Astrocyte of the cerebellum (primary cell): ENCODE measurements at regions not wholly inside any gene's neighbourhood (a gene's known extent, or its start where the extent isn't known, plus 50 kb on each side); places are given as distances from the start of the nearest gene placed in this dataset.
A peak's percentile ranks its signal among the peaks of the same experiment; 100 is the strongest.
"Not testable (repeated sequence)": the region's sequence is repeated elsewhere in the genome, so short reads cannot be mapped to it uniquely, and the experiment has no call there.

Experiments
- DNase-seq: peaks from one replicate; pipeline ENCODE4 v3.0.0-alpha.2; 2011; ENCODE audit warnings: low read depth
- H3K4me3 ChIP-seq: 2 replicates; pipeline ENCODE4 v1.5.1; 2011; ENCODE audit warnings: mild to moderate bottlenecking, low read depth, low read length, moderate library complexity
- CTCF ChIP-seq: IDR thresholded peaks from 2 replicates; pipeline ENCODE4 v1.5.1; 2012; ENCODE audit warnings: low read length, low read depth, moderate library complexity, mild to moderate bottlenecking; ENCODE audit errors: missing control alignments
- in situ Hi-C: cut with HindIII; loops from 2 replicates; pipeline ENCODE4 v1.10.0; 2017; ENCODE audit warnings: low sequenced_read_pairs

DNA sequence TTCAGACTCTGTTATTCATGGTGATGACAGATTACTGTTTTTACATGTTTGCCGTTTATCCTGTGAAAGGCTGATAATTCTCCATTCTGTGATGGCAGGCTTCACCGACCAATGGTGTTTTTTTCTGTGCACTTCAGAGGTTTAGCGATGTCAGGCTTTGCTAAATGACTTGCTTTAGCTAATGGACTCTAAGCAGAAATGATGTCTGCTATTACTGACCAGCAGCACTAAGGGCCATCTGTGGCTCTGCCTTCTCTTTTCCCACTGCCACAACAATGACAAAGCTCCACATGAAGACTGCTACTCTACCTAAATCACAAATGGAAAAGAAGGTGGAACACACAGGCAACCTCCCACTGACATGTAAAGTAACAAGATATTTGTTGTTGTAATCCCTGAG, 68.4 kb upstream of the ALB start:
- no peak overlapping the region for H3K4me3 ChIP-seq
- DNase-seq = no peak
- in situ Hi-C loops = no loop called here
- no peak for TF ChIP-seq CTCF

- in situ Hi-C loops, DNase-seq, H3K4me3 ChIP-seq: not testable (repeated sequence)
These were observed 72.1 kb upstream of the ALB start for GRCh38 chr4:73332012-73332411.

- in situ Hi-C loops = no loop called here
- no peak for DNase-seq
- no peak for TF ChIP-seq CTCF
- no peak overlapping the region for H3K4me3 ChIP-seq
These were observed 70.7 kb upstream of the ANKRD17 start for GRCh38 chr4:73329300-73329699.

DNA sequence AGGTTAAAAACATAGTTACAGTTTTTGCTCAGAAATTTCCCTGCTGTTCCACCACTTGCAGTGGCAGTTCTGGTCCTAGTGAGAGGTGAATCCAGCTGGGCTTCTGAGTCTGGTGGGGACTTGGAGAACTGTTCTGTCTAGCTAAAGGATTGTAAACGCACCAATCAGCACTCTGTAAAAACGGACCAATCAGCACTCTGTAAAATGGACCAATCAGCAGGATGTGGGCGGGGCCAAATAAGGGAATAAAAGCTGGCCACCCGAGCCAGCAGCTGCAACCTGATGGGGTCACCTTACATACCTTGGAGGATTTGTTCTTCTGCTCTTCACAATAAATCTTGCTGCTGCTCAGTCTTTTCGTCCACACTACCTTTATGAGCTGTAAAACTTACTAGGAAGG, 67.2 kb upstream of the ANKRD17 start:
- in situ Hi-C loops = not testable (repeated sequence)

DNA sequence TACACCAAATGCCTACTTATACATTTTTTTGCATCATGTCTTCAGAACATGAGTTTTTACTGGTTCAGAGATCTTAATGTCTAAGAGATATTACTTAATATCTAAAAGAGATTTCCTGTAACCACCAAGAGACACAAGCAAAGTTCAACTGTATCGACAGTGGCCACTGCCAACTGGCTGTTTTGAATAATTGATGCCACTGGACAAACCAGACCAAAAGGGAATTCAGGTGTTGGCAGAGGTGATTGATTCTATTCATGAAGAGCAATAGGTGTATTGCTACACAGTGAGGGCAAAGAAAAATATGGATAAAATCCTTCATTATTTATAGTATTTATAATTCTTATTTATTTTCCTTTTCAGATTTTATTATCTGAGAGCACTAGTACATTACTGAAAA, 58.5 kb upstream of the ANKRD17 start:
- DNase-seq = no peak
- TF ChIP-seq CTCF = no peak
- in situ Hi-C loops = no loop called here
- H3K4me3 ChIP-seq = no peak overlapping the region

More for the DNA sequence above, 67.2 kb upstream of the ANKRD17 start:
- H3K4me3 ChIP-seq, DNase-seq: not testable (repeated sequence)

DNA sequence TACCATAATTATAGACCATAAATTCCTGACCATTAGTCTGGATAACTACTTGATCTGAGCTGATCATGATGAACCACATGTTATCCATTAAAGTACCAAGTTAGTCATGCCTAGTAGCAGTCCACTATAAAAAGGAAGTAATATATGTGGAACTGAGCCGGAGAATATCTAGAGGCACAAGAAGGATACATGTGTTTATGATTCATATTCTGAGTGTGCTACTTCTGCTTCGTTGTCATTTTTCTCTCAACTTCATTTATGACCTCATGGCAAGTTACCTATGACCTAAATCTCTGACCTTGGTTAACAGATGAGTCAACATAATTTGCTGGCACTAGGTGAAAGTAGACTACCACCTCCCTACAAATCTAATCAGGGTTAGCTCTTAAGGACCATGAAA, 56.5 kb upstream of the ANKRD17 start:
- in situ Hi-C loops = no loop called here
- no peak for TF ChIP-seq CTCF
- no peak overlapping the region for H3K4me3 ChIP-seq
- no peak for DNase-seq

DNA sequence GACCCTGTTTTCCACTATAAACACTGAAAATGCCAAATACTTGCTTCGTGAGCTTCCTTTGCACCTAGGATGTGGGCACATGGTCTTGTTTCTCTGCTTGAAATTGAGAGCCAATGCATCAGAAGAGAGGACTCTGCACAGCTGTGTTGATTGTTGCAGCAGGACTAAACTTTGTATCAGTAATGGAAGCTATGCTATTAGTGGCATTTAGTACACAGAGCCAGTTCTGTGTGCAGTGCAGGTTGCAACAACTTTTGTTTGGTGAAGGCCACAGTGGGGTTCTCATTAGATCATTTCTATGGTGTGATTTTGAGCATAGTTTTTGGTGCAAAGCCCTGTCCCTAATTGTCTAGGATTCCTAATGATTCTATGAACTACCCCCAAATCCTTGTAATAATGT, 54.4 kb upstream of the ANKRD17 start:
- TF ChIP-seq CTCF = no peak
- in situ Hi-C loops = no loop called here
- H3K4me3 ChIP-seq = no peak overlapping the region
- no peak for DNase-seq

- DNase-seq = peak; percentile 16
- H3K4me3 ChIP-seq = no peak overlapping the region
- TF ChIP-seq CTCF = no peak
- in situ Hi-C loops = no loop called here
These were observed 52.8 kb upstream of the ANKRD17 start for GRCh38 chr4:73311428-73311827.
